ENCODE measurements at regions not wholly inside any gene's neighbourhood (a gene's known extent, or its start where the extent isn't known, plus 50 kb on each side); places are given as distances from the start of the nearest gene placed in this dataset.

- no peak for TF ChIP-seq PATZ1 (CRISPR knock-in tag; IDR thresholded peaks at IDR 0.05; ENCODE audit: borderline replicate concordance)
- no peak for TF ChIP-seq ZNF584 (CRISPR knock-in tag; IDR thresholded peaks at IDR 0.05; ENCODE audit: low read depth)
- TF ChIP-seq FOXA3 (CRISPR knock-in tag; conservative IDR thresholded peaks at IDR 0.05 in 1 of 2, IDR thresholded peaks at IDR 0.05 in 1 of 2), result no peak
- TF ChIP-seq DMBX1 (CRISPR knock-in tag; IDR thresholded peaks at IDR 0.05; ENCODE audit: borderline replicate concordance), result no peak
- no peak for TF ChIP-seq MTA1 (IDR thresholded peaks at IDR 0.05; ENCODE audit: borderline replicate concordance)
- no peak for TF ChIP-seq PTTG1 (tag; IDR thresholded peaks at IDR 0.05; ENCODE audit: low read depth)
- TF ChIP-seq CREM (IDR thresholded peaks at IDR 0.05; ENCODE audit: low read depth), result no peak
- TF ChIP-seq RBFOX2 (IDR thresholded peaks at IDR 0.05; ENCODE audit: low read depth, low read length), result peak; percentile 23; the same call in 1 of the 2 replicates
- TF ChIP-seq MEIS2 (IDR thresholded peaks at IDR 0.05; ENCODE audit: partially characterized antibody), result no peak
- TF ChIP-seq ZNF311 (CRISPR knock-in tag; IDR thresholded peaks at IDR 0.05), result 0 out of 2 replicates have a peak, but pooled peaks have one; percentile 35
- no peak for TF ChIP-seq LEF1 (IDR thresholded peaks at IDR 0.05)
- TF ChIP-seq RFX5 (IDR thresholded peaks at IDR 0.05; ENCODE audit: low read depth, low read length), result no peak
- TF ChIP-seq NFE2L1 (tag; IDR thresholded peaks at IDR 0.05; ENCODE audit: borderline replicate concordance, low read depth), result no peak
- TF ChIP-seq SPI1 (IDR thresholded peaks at IDR 0.05; ENCODE audit: borderline replicate concordance, low read depth, low read length), result 0 out of 2 replicates have a peak, but pooled peaks have one; percentile 15
- TF ChIP-seq AFF1 (IDR thresholded peaks at IDR 0.05; ENCODE audit: low read depth in 1 of 2, partially characterized antibody in 2 of 2), result no peak
- TF ChIP-seq RAD21 (CRISPR knock-in tag; conservative IDR thresholded peaks at IDR 0.05 in 1 of 2, IDR thresholded peaks at IDR 0.05 in 1 of 2), result no peak
- TF ChIP-seq HDAC1 (IDR thresholded peaks at IDR 0.05), result peak in 1 of 2 experiments; percentile 31; a peak in 1 of 4 replicates
- 0 out of 4 replicates have a peak, but pooled peaks of 1 of the 2 experiments have one; percentile 36 for TF ChIP-seq MNT (conservative IDR thresholded peaks at IDR 0.05)
- peak; percentile 78; the same call in 1 of the 2 replicates for TF ChIP-seq PHF8 (IDR thresholded peaks at IDR 0.05; ENCODE audit: borderline replicate concordance, low read length)
Measured at GRCh38 chr6:140897804-140898573, 1234.7 kb upstream of the GJE1 start (continued).

Data from K562 (cell line).